HG02870 (cell line): ENCODE measurements at regions not wholly inside any gene's neighbourhood (a gene's known extent, or its start where the extent isn't known, plus 50 kb on each side); places are given as distances from the start of the nearest gene placed in this dataset.
"Not testable (repeated sequence)": the region's sequence is repeated elsewhere in the genome, so short reads cannot be mapped to it uniquely, and the experiment has no call there.

Experiments used
- ATAC-seq: cut with Tn5 transposase; IDR thresholded peaks from one replicate; pipeline ENCODE4 v1.9.1; 2021; ENCODE audit warnings: mild to moderate bottlenecking, moderate library complexity; ENCODE audit not compliant: unreplicated experiment

DNA sequence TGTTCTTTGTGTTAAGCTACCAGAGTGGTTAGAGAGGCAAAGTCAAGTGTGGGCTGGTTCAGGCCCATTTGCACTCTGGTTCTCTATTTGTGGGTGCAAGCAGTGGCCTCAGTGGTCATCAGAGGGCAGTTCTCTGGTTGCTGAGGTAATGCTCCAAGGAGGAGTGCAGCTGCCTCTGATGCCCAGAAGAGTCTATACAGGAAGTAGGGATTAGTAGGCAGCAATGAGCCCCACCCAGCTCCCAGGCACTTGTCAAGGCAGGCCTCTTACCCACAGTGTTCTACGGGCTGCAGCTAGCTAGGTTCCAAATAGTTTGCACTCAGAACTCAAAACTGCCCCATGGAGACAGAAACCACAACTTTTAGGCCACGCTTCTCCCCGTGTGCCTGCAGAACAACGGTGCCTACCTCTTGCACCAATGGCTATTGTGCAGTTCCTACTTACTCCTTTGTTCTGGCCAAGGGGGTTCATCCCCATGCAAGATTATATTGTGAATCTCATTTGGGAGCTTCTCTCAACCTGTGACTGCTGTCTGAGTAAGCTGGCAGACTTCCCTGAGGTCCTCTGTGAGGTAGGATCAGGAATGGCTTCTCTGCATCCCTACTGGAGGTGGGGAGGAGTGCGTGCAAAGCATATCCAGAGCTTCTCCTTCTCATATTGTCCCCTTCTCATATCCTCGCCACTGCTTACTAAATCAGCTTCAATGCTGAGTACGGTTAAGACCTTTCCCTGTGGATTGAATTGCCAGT lies 410.3 kb upstream of the LMO3 start:
- ATAC-seq = no peak

DNA sequence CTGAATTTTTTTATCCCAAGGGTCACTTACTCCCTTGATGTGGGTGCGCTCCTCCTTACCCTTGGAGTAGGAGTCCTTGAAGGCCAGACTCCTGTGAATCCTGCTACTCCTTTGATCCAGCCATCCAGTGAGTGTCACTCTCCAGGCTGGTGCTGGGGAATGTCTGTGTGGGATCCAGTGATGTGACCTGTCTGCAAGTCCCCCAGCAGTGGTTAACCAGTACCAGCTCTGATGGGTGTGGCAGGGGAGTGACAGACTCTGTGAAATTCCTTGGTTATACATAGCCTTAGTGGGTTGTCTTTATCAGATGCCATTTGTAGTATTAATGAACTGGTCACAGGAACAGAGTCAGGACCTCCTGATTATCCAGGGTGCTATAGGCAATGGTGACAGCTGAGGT lies 409.5 kb upstream of the LMO3 start:
- no peak for ATAC-seq

DNA sequence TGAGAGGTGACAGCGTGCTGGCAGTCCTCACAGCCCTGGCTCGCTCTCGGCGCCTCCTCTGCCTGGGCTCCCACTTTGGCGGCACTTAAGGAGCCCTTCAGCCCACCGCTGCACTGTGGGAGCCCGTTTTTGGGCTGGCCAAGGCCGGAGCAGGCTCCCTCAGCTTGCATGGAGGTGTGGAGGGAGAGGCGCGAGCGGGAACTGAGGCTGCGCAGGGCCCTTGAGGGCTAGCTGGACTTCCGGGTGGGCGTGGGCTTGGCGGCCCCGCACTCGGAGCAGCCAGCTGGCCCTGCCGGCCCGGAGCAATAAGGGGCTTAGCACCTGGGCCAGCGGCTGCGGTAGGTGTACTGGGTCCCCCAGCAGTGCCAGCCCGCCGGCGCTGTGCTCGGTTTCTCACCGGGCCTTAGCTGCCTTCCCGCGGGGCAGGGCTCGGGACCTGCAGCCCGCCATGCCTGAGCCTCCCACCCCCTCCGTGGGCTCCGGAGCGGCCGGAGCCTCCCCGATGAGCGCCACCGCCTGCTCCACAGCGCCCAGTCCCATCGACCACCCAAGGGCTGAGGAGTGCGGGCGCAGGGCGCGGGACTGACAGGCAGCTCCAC lies 401.6 kb upstream of the LMO3 start:
- not testable (repeated sequence) for ATAC-seq

GRCh38 chr12:16998538-16998937 lies 392.6 kb upstream of the LMO3 start:
- ATAC-seq = not testable (repeated sequence)

DNA sequence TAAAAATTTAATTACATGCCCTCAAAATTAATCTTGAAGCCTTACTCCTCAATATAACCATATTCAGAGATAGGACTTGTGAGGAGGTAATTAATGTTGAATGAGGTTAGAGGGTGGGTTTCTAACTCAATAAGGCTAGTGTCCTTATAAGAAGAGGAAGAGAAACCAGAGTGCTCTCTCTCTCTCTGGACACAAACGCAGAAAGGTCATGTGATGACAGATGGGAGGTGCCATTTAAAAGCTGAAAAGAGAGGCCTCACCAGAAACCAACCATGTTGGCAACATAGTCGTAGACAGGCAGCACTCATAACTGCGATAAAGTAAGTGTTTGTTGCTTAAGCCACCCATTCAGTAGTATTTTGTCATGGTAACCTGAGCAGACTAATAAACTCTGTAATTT lies 378.5 kb upstream of the LMO3 start:
- ATAC-seq = no peak

DNA sequence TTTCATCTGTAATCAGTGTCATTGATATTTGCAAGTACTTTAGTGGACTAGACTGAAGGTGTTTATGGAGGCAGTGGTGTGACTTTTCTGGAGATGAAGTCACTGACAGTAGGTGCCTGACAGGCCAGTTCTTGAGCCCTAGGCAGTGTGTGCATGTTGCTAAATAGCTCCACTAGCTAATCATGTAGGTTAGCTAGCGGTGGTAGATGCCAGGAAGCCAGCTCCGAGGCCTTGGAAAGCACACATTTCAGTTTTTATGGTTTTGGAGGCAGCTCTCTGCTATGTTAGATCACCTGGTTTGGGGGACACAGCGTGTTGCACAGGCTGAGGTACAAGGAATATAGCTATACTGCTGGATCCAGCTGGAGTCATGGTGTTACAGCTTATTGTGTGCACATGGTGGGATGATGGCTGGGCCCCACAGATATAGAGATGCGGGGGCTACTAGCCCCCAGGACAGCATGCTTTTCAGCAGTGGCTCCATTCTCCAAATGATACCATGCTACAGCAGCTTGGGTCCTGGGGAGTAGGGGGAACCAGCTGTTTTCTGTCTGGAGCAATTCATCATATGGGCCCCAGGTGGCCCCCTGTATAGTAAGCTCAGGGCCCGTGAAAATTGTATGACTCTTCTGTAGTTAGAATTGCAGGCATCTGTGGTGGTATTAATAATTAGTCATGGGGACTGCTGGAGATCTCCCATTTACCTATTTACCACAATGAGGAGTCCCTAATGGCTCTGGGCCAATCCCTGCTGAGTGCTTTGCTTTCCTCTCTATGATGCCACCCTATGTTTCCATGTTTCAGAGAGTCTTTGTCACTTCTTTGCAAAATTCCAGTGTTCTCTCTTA lies 367.2 kb upstream of the LMO3 start:
- ATAC-seq = no peak

DNA sequence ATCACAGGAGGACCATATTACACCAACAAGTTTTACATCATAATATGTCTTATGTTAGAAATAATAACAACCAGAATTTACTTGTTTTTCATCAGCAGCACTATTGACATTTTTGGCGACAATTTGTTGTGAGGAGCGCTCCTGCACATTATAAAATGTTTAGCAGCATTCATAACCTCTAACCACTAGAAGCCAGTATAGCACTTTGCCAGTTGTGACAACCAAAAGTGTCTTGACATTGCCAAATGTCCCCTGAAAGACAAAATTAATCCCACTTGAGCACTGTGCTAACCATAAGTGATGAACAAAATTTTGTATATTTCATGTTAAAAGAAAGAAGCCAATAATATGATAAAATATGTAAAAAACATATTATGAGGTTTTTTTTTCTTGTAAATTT lies 356.9 kb upstream of the LMO3 start:
- ATAC-seq = no peak

DNA sequence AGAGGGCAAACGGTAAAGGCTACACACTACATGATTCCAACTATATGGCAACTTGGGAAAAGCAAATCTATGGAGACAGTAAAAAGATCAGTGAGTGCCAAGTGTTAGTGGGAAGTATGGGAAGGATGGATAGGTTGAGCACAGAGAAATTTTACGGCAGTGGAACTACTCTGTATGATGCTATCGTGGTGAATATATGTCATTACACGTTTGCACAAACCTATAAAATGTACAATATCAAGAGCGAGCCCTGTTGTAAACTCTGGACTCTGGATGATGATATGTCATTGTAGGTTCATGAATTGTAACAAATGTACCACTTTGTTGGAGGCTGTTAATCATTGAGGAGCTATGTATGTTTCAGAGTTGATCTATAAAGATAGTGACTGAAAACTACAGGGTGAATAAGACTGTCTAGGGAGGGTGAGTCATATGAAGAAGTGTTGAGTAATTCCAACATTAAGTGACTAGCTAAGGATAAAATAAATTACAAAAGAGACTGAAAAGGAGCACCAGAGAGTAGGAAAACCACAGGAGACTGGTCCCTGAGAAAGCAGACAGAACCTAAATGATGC lies 349.2 kb upstream of the LMO3 start:
- no peak for ATAC-seq

DNA sequence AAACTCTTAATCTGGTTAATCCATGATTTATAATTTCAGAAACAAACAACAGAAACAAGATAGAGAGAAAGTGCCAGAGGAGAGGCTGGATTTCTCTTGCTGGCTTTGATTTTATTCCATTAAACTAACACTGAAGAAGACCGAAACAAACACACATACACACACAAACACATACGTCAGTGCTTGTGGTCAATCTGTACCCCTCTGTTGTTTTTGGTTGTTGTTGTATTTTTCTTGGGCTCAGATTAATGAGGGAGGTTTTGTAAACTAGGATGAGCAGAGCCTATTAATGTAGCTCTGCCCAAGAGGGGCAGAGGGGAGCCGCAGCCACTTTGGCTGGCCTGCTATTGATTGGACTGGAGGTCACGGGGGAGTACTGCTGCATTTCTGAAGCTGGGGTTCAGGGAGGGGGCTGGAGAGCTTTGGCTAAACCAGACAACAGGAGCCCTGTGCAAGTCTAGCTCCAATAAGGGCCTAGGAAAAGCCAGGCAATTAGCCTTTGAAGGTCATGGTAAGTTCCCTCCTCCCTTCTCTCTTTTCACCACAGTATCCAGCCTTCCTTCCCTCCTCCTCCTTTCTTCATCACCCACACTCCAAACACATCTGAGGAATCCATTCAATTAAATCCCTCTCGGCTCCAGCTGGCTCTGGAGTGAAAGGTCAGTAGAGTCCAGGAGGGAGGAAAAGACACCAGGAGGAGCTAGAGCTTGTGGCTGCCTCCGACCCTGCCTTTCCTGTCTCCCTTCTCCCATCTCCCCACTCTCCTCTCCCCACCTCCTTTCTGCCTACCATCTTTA lies 344.1 kb upstream of the LMO3 start:
- no peak for ATAC-seq

GRCh38 chr12:16949371-16949770 lies 343.4 kb upstream of the LMO3 start:
- no peak for ATAC-seq

DNA sequence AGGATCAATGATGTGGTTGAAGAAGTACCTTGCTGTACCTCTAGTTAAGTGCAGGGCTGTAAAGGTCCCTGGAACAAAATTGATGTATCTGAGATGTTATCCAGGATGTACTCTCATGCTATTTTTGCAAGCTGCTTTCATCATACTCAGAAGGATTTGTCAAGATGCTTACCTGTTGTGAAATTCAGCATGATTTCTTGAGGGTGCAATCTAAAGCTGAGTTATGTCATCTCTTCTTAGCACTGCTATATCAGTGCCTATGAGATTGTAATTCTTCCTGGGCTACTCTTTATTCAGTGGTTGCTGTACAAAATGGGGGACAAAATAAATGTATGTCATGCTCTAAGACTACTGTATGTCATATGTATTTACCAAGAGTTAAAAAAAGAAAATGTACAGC lies 340.7 kb upstream of the LMO3 start:
- no peak for ATAC-seq

- peak; percentile 100 for ATAC-seq
Measured at GRCh38 chr12:16939871-16940306, 333.9 kb upstream of the LMO3 start.

DNA sequence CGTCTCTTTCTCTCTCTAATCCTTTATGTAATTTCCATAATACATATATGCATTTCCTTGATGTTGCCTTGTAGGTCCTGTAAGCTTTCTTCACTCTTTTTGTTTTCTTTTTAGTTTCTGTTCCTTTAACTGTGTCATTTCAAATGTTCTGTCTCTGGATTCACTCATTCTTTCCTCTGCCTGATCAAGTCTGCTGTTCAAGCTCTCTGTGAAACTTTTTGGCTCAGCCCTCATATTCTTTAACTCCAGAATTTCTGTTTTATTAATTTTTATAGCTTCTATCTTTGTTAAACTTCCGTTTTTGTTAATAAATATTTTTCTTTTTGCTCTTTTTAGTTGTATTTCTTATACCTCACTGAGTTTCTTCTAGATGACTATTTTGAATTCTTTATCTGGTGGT lies 321.3 kb upstream of the LMO3 start:
- no peak for ATAC-seq

GRCh38 chr12:16920451-16920850 lies 314.5 kb upstream of the LMO3 start:
- no peak for ATAC-seq

- ATAC-seq = no peak
Measured at GRCh38 chr12:16919551-16919950, 313.6 kb upstream of the LMO3 start.

DNA sequence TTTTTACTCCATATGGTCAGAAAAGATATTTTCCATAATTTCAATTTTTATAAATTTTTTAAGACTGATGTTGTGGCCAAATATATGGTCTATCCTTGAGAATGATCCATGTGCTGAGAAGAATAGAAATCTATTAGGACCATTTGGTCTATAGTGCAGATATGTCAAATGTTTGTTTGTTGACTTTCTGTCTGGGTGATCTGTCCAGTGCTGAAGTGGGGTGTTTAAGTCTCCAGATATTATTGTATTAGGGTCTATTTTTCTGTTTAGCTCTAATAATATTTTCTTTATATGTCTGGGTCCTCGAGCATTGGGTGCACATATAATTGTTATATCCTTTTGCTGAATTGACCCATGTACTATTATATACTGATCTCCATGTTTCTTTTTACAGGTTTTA lies 308.9 kb upstream of the LMO3 start:
- ATAC-seq = no peak

DNA sequence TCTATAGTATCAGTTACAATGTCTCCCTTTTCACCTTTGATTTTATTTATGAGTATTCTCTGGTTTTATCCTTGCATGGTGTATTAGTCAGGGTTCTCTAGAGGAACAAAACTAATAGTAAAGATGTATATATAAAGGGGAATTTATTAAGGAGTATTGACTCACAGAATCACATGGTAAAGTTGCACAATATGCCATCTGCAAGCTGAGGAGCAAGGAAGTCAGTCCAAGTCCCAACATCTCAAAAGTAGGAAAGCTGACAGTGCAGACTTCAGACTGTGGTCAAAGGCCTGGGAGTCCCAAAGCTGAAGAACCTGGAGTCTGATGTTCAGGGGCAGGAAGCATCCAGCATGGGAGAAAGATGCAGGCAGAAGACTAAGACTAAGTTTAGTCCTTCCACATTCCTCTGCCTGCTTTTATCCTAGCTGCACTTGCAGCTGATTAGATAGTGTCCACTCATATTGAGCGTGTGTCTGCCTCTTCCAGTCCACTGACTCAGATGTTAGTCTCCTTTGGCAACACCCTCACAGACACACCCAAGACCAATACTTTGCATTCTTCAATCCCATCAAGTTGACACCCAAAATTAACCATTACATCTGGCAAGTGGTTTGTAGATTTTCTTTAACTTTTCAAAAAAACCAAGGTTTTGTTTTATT lies 308.0 kb upstream of the LMO3 start:
- ATAC-seq = no peak

- ATAC-seq = no peak
Measured at GRCh38 chr12:16901946-16902345, 296.0 kb upstream of the LMO3 start.

DNA sequence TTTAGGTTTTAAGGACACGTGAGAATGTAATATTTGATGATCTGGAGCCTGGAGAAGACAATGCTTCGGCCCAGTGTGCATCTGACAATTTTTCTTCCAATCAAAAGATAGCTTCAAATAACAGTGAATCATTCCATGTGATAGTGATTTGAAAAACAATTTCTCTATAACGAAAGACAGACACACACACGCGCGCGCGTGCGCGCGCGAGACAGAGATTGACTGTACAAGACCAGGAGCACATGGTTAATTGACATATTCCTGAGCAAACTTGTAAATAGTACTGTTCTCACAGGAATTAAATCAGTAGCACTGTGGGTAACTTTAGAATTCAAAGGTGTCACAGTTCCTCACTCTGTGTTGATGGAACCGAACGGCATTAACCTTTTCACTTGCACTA lies 287.5 kb upstream of the LMO3 start:
- ATAC-seq = no peak

DNA sequence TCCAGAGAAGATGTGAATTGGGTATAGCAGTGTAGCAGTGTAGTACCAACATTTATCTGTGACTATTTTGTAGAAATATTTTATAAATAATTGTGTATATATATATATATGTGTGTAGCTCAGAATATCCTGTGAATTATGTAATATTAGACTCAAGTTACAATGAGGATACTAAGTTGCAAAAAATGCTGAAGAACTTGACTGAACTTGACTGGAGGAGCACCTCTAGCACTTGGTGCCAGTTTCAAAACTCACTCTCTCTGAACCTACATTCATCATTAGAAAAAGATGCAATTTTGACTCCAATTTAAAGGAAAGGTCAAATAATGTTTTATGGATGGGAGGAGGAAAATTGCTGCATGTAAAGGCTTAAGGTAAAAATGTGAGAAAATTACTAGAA lies 285.7 kb upstream of the LMO3 start:
- no peak for ATAC-seq
